Epithelial cell of esophagus (primary cell): ENCODE measurements at regions not wholly inside any gene's neighbourhood (a gene's known extent, or its start where the extent isn't known, plus 50 kb on each side); places are given as distances from the start of the nearest gene placed in this dataset.
A peak's percentile ranks its signal among the peaks of the same experiment; 100 is the strongest.

Source experiments
- DNase-seq: peaks from one replicate; pipeline ENCODE4 v3.0.0; 2010; ENCODE audit warnings: low read depth
- H3K4me3 ChIP-seq: 2 replicates; pipeline ENCODE4 v1.5.1; 2011; ENCODE audit warnings: mild to moderate bottlenecking, low read length, control low read depth
- CTCF ChIP-seq: IDR thresholded peaks from 2 replicates; pipeline ENCODE4 v1.5.1; 2011; ENCODE audit warnings: low read depth, mild to moderate bottlenecking, low read length, control low read depth, inconsistent platforms; ENCODE audit not compliant: insufficient read depth; ENCODE audit errors: missing control alignments

GRCh38 chr7:9017286-9017685 is 583.9 kb downstream of the NXPH1 start:
- no peak overlapping the region for H3K4me3 ChIP-seq
- DNase-seq, result no peak
- TF ChIP-seq CTCF, result no peak

- no peak for DNase-seq
- no peak for TF ChIP-seq CTCF
- no peak overlapping the region for H3K4me3 ChIP-seq
These were observed 589.0 kb downstream of the NXPH1 start for GRCh38 chr7:9022456-9022855.

DNA sequence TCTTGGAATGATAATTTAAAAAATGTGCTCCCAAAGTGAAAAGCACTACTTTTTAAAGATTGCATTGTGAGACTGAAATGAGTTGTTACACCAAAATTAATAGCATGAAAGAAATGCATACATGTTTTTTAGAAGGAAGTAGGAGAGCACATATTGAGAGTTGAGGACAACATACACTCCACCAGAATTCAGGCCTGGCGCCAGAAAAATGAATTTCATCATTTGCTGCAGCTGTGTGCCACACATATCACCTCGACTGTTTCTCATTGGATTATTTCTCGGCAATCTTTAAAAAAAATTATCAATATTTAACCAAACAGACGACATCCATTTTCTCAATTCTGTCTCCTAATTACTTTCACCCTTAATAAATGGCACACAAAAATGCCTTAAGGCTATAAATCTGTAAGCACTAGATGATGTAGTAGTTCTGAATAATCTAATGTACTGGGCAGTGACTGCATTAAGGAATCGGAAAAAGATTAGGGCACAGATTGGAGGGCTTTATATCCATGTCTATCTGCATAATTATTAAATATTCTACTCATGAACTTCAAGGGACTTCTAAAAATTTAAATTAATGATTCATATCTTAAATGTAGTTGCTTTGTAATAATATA is 590.4 kb downstream of the NXPH1 start:
- DNase-seq, result no peak
- H3K4me3 ChIP-seq, result no peak overlapping the region
- TF ChIP-seq CTCF, result no peak

DNA sequence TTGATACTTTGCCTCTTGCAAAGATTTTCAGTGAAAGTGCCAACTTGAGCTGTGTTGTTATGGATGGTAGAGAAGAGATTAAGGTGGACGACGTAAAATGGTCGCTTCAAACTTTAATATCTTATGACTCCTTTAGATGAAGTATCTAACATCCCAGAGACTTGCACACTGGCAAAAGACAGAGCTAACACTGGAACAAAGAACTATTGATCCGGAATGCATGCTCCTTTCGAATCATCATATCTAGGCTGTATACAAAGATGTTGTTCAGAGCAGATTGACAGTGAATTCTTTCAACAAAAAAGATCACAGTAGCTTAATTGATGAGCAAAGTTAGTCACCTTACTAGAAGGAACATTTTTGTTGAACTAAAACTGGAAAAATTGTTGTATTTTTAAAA is 592.7 kb downstream of the NXPH1 start:
- TF ChIP-seq CTCF, result no peak
- no peak overlapping the region for H3K4me3 ChIP-seq
- DNase-seq, result no peak

- no peak for TF ChIP-seq CTCF
- H3K4me3 ChIP-seq, result no peak overlapping the region
- DNase-seq, result no peak
These were observed 594.6 kb downstream of the NXPH1 start for GRCh38 chr7:9028012-9028411.

DNA sequence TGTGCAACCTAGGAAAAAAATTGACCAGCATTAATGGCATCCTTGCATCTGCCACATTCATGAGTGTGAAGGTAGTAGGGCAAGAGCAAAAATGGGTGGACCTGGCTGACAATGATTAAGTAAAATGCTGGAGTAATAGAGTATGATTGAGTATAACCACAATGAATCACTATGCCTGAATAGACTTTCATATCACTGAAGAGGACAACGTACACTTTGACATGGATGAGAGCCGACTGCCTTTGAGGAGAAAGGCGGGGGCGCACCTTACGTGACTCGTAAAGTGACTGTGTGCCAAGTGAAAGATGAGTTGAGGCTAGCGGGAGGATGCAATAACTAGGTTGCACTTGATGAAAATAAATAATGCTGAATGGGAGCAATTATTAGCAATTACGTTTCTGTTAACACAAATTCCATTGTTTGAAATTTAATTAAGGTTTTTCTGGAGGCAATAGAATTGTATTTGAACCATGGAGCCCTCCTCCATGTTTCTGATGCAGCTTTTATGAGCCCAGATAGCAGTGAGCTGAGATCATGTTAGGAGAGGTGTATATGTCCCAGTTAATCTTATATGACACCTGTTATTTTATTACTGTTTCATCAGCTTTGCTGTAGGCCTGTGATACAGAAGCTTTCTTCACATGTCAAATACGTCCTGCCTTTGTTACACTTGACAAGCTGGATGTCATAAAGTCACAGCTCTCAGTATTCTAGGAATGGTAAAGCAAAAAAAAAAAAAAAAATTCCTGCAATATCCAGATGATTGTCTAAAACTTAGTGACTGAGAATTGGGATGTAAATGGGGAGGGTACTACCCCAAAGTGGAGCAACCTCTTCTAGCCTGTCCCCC is 596.5 kb downstream of the NXPH1 start:
- no peak overlapping the region for H3K4me3 ChIP-seq
- TF ChIP-seq CTCF, result no peak
- DNase-seq, result peak; percentile 2

DNA sequence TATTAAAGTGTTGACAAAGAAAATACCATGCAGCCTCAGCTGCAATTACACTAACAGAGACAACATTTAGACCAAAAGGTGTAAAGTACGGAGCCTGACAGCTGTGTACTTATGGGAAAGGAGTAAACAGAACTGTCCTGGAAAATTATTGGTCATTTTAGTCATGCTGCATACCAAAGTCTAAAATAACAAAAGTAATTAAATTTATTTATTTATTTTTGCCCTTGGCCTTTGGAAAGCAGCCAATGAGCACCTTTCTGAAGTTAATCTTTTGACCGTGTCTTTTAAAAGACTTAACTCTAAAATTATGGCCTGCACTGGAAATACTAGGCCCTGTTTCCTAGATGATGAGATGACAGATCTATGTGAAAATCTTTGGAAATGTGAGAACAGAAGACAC is 597.6 kb downstream of the NXPH1 start:
- no peak for TF ChIP-seq CTCF
- no peak for DNase-seq
- H3K4me3 ChIP-seq, result no peak overlapping the region
